ENCODE measurements at regions not wholly inside any gene's neighbourhood (a gene's known extent, or its start where the extent isn't known, plus 50 kb on each side); places are given as distances from the start of the nearest gene placed in this dataset.

GRCh38 chr9:120100595-120100994, 479.4 kb downstream of the CDK5RAP2 start:
- no peak for DNase-seq
- H3K9ac ChIP-seq (ENCODE audit: insufficient read depth in 1 of 2, low read length in 2 of 2): no peak overlapping the region
- WGBS, 2 donors: 67 to 83% methylated on average over 3 of the region's 3 CpGs
- no peak overlapping the region for H3K27ac ChIP-seq (ENCODE audit: low read depth in 1 of 2, low read length in 1 of 2)
- no peaks in the 10 kb centered on the region for H3K36me3 ChIP-seq (ENCODE audit: control insufficient read depth in 4 of 4, insufficient read depth in 4 of 4, low read length in 4 of 4)
- no peak overlapping the region for H3K4me3 ChIP-seq
- no peaks in the 10 kb centered on the region for H3K27me3 ChIP-seq (ENCODE audit: control insufficient read depth in 3 of 3, insufficient read depth in 3 of 3, low read length in 2 of 3)
- no peak for TF ChIP-seq CTCF (IDR thresholded peaks at IDR 0.05; ENCODE audit: control extremely low read depth, extremely low read depth)
- no peak for ATAC-seq (ENCODE audit: insufficient read depth, low FRiP score)
- peaks cover 0 to 3% (median 0%) of the 10 kb centered on the region in 4 donors for H3K9me3 ChIP-seq (ENCODE audit: control insufficient read depth in 4 of 4, insufficient read depth in 3 of 4, low read length in 3 of 4)
- no peaks in the 10 kb centered on the region for H3K4me1 ChIP-seq (ENCODE audit: control insufficient read depth in 5 of 5, insufficient read depth in 5 of 5, low read length in 5 of 5)

- 86 to 87% methylated on average over 4 of the region's 4 CpGs for WGBS, 2 donors
- Histone ChIP-seq H3K9me3 (ENCODE audit: control insufficient read depth in 4 of 4, insufficient read depth in 3 of 4, low read length in 3 of 4) (peaks cover 0 to 3% (median 0%) of the 10 kb centered on the region in 4 donors), H3K27ac (ENCODE audit: low read depth in 1 of 2, low read length in 1 of 2) (no peak overlapping the region), H3K4me3 (no peak overlapping the region), H3K9ac (ENCODE audit: insufficient read depth in 1 of 2, low read length in 2 of 2) (no peak overlapping the region), H3K27me3 (ENCODE audit: control insufficient read depth in 3 of 3, insufficient read depth in 3 of 3, low read length in 2 of 3) (no peaks in the 10 kb centered on the region), H3K4me1 (ENCODE audit: control insufficient read depth in 5 of 5, insufficient read depth in 5 of 5, low read length in 5 of 5) (no peaks in the 10 kb centered on the region), H3K36me3 (ENCODE audit: control insufficient read depth in 4 of 4, insufficient read depth in 4 of 4, low read length in 4 of 4) (no peaks in the 10 kb centered on the region)
- no peak for TF ChIP-seq CTCF (IDR thresholded peaks at IDR 0.05; ENCODE audit: control extremely low read depth, extremely low read depth)
- DNase-seq (no peak), ATAC-seq (ENCODE audit: insufficient read depth, low FRiP score) (no peak)
These were observed 480.9 kb downstream of the CDK5RAP2 start for GRCh38 chr9:120099065-120099464.

DNA sequence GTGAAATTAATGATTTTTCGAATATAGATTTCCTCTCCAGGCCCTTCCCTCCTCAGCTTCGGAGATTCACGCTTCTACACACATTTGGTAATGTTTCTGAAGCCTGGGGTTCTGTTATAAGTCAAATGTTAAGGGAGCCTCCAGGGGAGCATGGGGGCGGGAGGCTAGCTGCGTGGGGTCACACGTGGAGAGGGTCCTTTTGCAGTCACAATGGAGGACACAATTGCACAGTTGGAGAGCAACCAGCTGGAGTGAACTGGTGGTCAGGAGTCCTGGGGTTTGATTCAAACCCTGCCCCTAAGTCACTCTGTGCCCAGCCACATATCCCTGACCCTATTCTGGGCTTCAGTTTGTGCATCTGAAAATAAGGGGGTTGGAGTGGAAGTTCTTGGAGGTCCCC, 481.4 kb downstream of the CDK5RAP2 start:
- TF ChIP-seq CTCF (IDR thresholded peaks at IDR 0.05; ENCODE audit: control extremely low read depth, extremely low read depth): no peak
- no peak for DNase-seq
- WGBS, 2 donors: 65 to 72% methylated on average over 6 of the region's 6 CpGs
- no peaks in the 10 kb centered on the region for H3K27me3 ChIP-seq (ENCODE audit: control insufficient read depth in 3 of 3, insufficient read depth in 3 of 3, low read length in 2 of 3)
- no peak overlapping the region for H3K4me3 ChIP-seq
- no peak for ATAC-seq (ENCODE audit: insufficient read depth, low FRiP score)
- no peaks in the 10 kb centered on the region for H3K4me1 ChIP-seq (ENCODE audit: control insufficient read depth in 5 of 5, insufficient read depth in 5 of 5, low read length in 5 of 5)
- H3K27ac ChIP-seq (ENCODE audit: low read depth in 1 of 2, low read length in 1 of 2): no peak overlapping the region
- peaks cover 0 to 3% (median 0%) of the 10 kb centered on the region in 4 donors for H3K9me3 ChIP-seq (ENCODE audit: control insufficient read depth in 4 of 4, insufficient read depth in 3 of 4, low read length in 3 of 4)
- H3K36me3 ChIP-seq (ENCODE audit: control insufficient read depth in 4 of 4, insufficient read depth in 4 of 4, low read length in 4 of 4): no peaks in the 10 kb centered on the region
- H3K9ac ChIP-seq (ENCODE audit: insufficient read depth in 1 of 2, low read length in 2 of 2): no peak overlapping the region

GRCh38 chr9:120091206-120091605, 488.8 kb downstream of the CDK5RAP2 start:
- Histone ChIP-seq H3K27me3 (ENCODE audit: control insufficient read depth in 3 of 3, insufficient read depth in 3 of 3, low read length in 2 of 3) (no peaks in the 10 kb centered on the region), H3K4me1 (ENCODE audit: control insufficient read depth in 5 of 5, insufficient read depth in 5 of 5, low read length in 5 of 5) (no peaks in the 10 kb centered on the region), H3K4me3 (no peak overlapping the region), H3K9me3 (ENCODE audit: control insufficient read depth in 4 of 4, insufficient read depth in 3 of 4, low read length in 3 of 4) (peaks cover 0 to 5% (median 1%) of the 10 kb centered on the region in 4 donors), H3K36me3 (ENCODE audit: control insufficient read depth in 4 of 4, insufficient read depth in 4 of 4, low read length in 4 of 4) (no peaks in the 10 kb centered on the region), H3K9ac (ENCODE audit: insufficient read depth in 1 of 2, low read length in 2 of 2) (no peak overlapping the region), H3K27ac (ENCODE audit: low read depth in 1 of 2, low read length in 1 of 2) (no peak overlapping the region)
- 65 to 78% methylated on average over 3 of the region's 3 CpGs for WGBS, 2 donors
- no peak for ATAC-seq (ENCODE audit: insufficient read depth, low FRiP score)
- TF ChIP-seq CTCF (IDR thresholded peaks at IDR 0.05; ENCODE audit: control extremely low read depth, extremely low read depth): no peak
- DNase-seq: no peak

Data from lung (tissue), 11 donors.